ENCODE measurements at regions not wholly inside any gene's neighbourhood (a gene's known extent, or its start where the extent isn't known, plus 50 kb on each side); places are given as distances from the start of the nearest gene placed in this dataset.

DNA sequence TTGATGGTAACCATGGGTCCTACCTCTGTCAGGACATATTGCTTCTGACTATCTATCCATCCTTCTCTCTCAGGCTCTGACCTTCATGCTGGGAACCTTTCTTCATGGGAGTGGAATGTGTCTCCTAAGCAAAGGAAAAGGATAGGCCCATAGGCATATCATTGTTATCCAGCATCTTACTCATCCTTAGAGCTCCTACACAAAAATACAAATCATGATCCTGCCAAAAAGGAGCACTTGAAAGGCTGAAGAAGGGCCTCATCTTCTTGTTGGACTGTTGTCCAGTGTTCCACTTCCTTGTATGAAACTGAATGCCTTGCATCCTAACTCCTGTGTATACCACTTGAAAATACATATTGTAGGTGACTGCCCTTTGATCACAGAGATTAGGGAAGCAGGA, 96.1 kb upstream of the SOX2 start:
- H3K4me1 ChIP-seq (ENCODE audit: control insufficient read depth, extremely low read depth, insufficient read depth, low read length), result no peaks in the 10 kb centered on the region
- H3K9me3 ChIP-seq (ENCODE audit: control insufficient read depth, low read depth, low read length), result no peaks in the 10 kb centered on the region
- no peaks in the 10 kb centered on the region for H3K27me3 ChIP-seq (ENCODE audit: control insufficient read depth, extremely low read depth, insufficient read depth, low read length)
- FAIRE-seq (peak; percentile 77), DNase-seq (ENCODE audit: low read depth, low spot score) (no peak)
- no peaks in the 10 kb centered on the region for H3K79me2 ChIP-seq (ENCODE audit: control insufficient read depth, insufficient read depth, low read length)
- TF ChIP-seq EZH2 (IDR thresholded peaks at IDR 0.05; ENCODE audit: low read length), result no peak
- TF ChIP-seq, protein P1, sequence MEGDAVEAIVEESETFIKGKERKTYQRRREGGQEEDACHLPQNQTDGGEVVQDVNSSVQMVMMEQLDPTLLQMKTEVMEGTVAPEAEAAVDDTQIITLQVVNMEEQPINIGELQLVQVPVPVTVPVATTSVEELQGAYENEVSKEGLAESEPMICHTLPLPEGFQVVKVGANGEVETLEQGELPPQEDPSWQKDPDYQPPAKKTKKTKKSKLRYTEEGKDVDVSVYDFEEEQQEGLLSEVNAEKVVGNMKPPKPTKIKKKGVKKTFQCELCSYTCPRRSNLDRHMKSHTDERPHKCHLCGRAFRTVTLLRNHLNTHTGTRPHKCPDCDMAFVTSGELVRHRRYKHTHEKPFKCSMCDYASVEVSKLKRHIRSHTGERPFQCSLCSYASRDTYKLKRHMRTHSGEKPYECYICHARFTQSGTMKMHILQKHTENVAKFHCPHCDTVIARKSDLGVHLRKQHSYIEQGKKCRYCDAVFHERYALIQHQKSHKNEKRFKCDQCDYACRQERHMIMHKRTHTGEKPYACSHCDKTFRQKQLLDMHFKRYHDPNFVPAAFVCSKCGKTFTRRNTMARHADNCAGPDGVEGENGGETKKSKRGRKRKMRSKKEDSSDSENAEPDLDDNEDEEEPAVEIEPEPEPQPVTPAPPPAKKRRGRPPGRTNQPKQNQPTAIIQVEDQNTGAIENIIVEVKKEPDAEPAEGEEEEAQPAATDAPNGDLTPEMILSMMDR (optimal IDR thresholded peaks at IDR 0.05 in 1 of 3, IDR thresholded peaks at IDR 0.05 in 1 of 3, conservative IDR thresholded peaks at IDR 0.05 in 1 of 3; ENCODE audit: extremely low read depth in 1 of 3, insufficient read depth in 2 of 3, low read length in 3 of 3), result no peak
- no peak overlapping the region for H3K4me2 ChIP-seq (ENCODE audit: control insufficient read depth, extremely low read depth, insufficient read depth, low read depth, low read length)
- no peaks in the 10 kb centered on the region for H3K36me3 ChIP-seq (ENCODE audit: control insufficient read depth in 2 of 2, extremely low read depth in 1 of 2, insufficient read depth in 2 of 2, low read length in 2 of 2)
- H3K27ac ChIP-seq (ENCODE audit: control insufficient read depth, insufficient read depth, low read length), result no peak overlapping the region
- no peak overlapping the region for H3K4me3 ChIP-seq (ENCODE audit: control insufficient read depth in 2 of 3, extremely low read depth in 1 of 3, insufficient read depth in 2 of 3, low read depth in 1 of 3, low read length in 3 of 3)
- no peak overlapping the region for H3K9ac ChIP-seq (ENCODE audit: control insufficient read depth, extremely low read depth, insufficient read depth, low read length)
- H4K20me1 ChIP-seq (ENCODE audit: control insufficient read depth, extremely low read depth, insufficient read depth, low read length), result no peaks in the 10 kb centered on the region
- dilution Hi-C loops (cut with MboI; ENCODE audit: extremely low pct_ligation_motif_present, low sequenced_read_pairs), result no loop called here
- no peaks in the 10 kb centered on the region for H3K9me1 ChIP-seq (ENCODE audit: control insufficient read depth, extremely low read depth, insufficient read depth, low read length)
- no peak overlapping the region for H2AFZ ChIP-seq (ENCODE audit: control insufficient read depth, low read length)

DNA sequence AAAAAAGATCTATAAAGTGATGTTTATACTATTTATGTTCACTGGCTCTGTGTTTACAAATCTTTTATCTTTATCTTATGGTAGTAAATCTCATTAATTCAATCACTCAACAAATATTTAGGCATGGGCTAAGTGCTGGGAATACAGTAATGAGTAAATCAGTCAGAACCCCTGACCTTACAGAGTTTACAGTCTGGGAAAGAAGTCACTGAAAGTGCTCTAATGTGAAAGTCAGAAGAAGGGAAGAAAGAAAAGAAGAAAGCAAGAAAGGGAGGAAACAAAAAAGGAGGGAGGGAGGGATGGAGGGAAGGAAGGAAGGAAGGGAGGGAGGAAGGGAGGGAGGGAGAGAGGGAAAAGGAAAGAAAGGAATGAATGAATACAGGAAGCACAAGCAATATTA, 96.8 kb upstream of the SOX2 start:
- FAIRE-seq, result no peak
- no peaks in the 10 kb centered on the region for H3K9me1 ChIP-seq (ENCODE audit: control insufficient read depth, extremely low read depth, insufficient read depth, low read length)
- no peaks in the 10 kb centered on the region for H3K9me3 ChIP-seq (ENCODE audit: control insufficient read depth, low read depth, low read length)
- DNase-seq (ENCODE audit: low read depth, low spot score), result no peak
- H2AFZ ChIP-seq (ENCODE audit: control insufficient read depth, low read length), result no peak overlapping the region
- no peaks in the 10 kb centered on the region for H4K20me1 ChIP-seq (ENCODE audit: control insufficient read depth, extremely low read depth, insufficient read depth, low read length)
- dilution Hi-C loops (cut with MboI; ENCODE audit: extremely low pct_ligation_motif_present, low sequenced_read_pairs), result no loop called here
- H3K79me2 ChIP-seq (ENCODE audit: control insufficient read depth, insufficient read depth, low read length), result no peaks in the 10 kb centered on the region
- H3K9ac ChIP-seq (ENCODE audit: control insufficient read depth, extremely low read depth, insufficient read depth, low read length), result no peak overlapping the region
- H3K27me3 ChIP-seq (ENCODE audit: control insufficient read depth, extremely low read depth, insufficient read depth, low read length), result no peaks in the 10 kb centered on the region
- H3K4me3 ChIP-seq (ENCODE audit: control insufficient read depth in 2 of 3, extremely low read depth in 1 of 3, insufficient read depth in 2 of 3, low read depth in 1 of 3, low read length in 3 of 3), result no peak overlapping the region
- no peak overlapping the region for H3K27ac ChIP-seq (ENCODE audit: control insufficient read depth, insufficient read depth, low read length)
- H3K4me2 ChIP-seq (ENCODE audit: control insufficient read depth, extremely low read depth, insufficient read depth, low read depth, low read length), result no peak overlapping the region
- H3K36me3 ChIP-seq (ENCODE audit: control insufficient read depth in 2 of 2, extremely low read depth in 1 of 2, insufficient read depth in 2 of 2, low read length in 2 of 2), result no peaks in the 10 kb centered on the region
- TF ChIP-seq EZH2 (IDR thresholded peaks at IDR 0.05; ENCODE audit: low read length), result no peak
- TF ChIP-seq, protein P1 (optimal IDR thresholded peaks at IDR 0.05 in 1 of 3, IDR thresholded peaks at IDR 0.05 in 1 of 3, conservative IDR thresholded peaks at IDR 0.05 in 1 of 3; ENCODE audit: extremely low read depth in 1 of 3, insufficient read depth in 2 of 3, low read length in 3 of 3), result no peak
- H3K4me1 ChIP-seq (ENCODE audit: control insufficient read depth, extremely low read depth, insufficient read depth, low read length), result no peaks in the 10 kb centered on the region
